ENCODE measurements at regions not wholly inside any gene's neighbourhood (a gene's known extent, or its start where the extent isn't known, plus 50 kb on each side); places are given as distances from the start of the nearest gene placed in this dataset.

GRCh38 chr5:4294878-4295277, 699.2 kb downstream of the IRX1 start:
- H3K27ac ChIP-seq: no peak overlapping the region
- H3K9me3 ChIP-seq: no peaks in the 10 kb centered on the region
- WGBS, 2 donors: 52 to 69% methylated on average over 9 of the region's 9 CpGs
- no peaks in the 10 kb centered on the region for H3K4me1 ChIP-seq
- no peak for DNase-seq
- no peak overlapping the region for H3K4me3 ChIP-seq
- no peak for TF ChIP-seq CTCF (IDR thresholded peaks at IDR 0.05)
- no peaks in the 10 kb centered on the region for H3K36me3 ChIP-seq
- H3K27me3 ChIP-seq: peaks cover 0 to 3% (median 0%) of the 10 kb centered on the region in 4 donors
- no peak for ATAC-seq
- intact Hi-C loops (cut with DNase I): no loop called here
- FAIRE-seq: no peak

- H3K36me3 ChIP-seq: no peaks in the 10 kb centered on the region
- H3K27ac ChIP-seq: no peak overlapping the region
- no peak overlapping the region for H3K4me3 ChIP-seq
- ATAC-seq: no peak
- no peaks in the 10 kb centered on the region for H3K4me1 ChIP-seq
- intact Hi-C loops (cut with DNase I): no loop called here
- DNase-seq: no peak
- no peak for FAIRE-seq
- H3K9me3 ChIP-seq: no peaks in the 10 kb centered on the region
- no peaks in the 10 kb centered on the region for H3K27me3 ChIP-seq
- no peak for TF ChIP-seq CTCF (IDR thresholded peaks at IDR 0.05)
- whole genome bisulfite sequencing, 2 donors: 20% methylated on average over 13 of the region's 13 CpGs
These were observed 700.2 kb downstream of the IRX1 start for GRCh38 chr5:4295663-4296339.

GRCh38 chr5:4306057-4306456, 710.4 kb downstream of the IRX1 start:
- no peaks in the 10 kb centered on the region for H3K27me3 ChIP-seq
- H3K27ac ChIP-seq: no peak overlapping the region
- ATAC-seq: no peak
- DNase-seq: no peak
- intact Hi-C loops (cut with DNase I): no loop called here
- TF ChIP-seq CTCF (IDR thresholded peaks at IDR 0.05): no peak
- WGBS, 2 donors: 61 to 70% methylated on average over 4 of the region's 4 CpGs
- H3K36me3 ChIP-seq: no peaks in the 10 kb centered on the region
- FAIRE-seq: no peak
- H3K9me3 ChIP-seq: no peaks in the 10 kb centered on the region
- H3K4me3 ChIP-seq: no peak overlapping the region
- no peaks in the 10 kb centered on the region for H3K4me1 ChIP-seq

DNA sequence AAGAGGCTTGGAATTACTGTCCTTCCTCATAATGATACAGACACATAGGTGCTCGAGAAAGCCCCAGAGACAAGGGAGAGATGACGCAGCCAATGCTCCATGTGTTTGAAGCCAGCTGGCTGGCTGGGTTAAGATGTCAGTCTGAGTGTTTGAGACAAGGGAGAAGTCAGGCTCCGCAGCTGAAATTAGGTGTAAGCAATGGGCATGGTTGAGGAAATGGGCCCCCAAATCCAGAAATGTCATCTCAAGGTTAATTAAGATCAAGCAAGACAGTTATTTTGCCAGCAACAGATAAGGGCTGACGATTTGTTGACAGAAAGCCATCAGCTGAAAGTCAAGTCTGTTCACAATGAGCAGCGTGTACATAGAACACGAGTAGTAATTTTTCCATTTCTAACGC, 713.4 kb downstream of the IRX1 start:
- Histone ChIP-seq H3K9me3 (no peaks in the 10 kb centered on the region), H3K27me3 (no peaks in the 10 kb centered on the region), H3K4me1 (no peaks in the 10 kb centered on the region), H3K4me3 (no peak overlapping the region), H3K36me3 (no peaks in the 10 kb centered on the region), H3K27ac (no peak overlapping the region)
- no peak for TF ChIP-seq CTCF (IDR thresholded peaks at IDR 0.05)
- no peak for ATAC-seq
- DNase-seq: no peak
- intact Hi-C loops (cut with DNase I): no loop called here
- 22 to 47% methylated on average over 7 of the region's 7 CpGs for WGBS, 2 donors
- no peak for FAIRE-seq

GRCh38 chr5:4313138-4313537, 717.5 kb downstream of the IRX1 start:
- ATAC-seq: no peak
- H3K36me3 ChIP-seq: no peaks in the 10 kb centered on the region
- no peaks in the 10 kb centered on the region for H3K4me1 ChIP-seq
- TF ChIP-seq CTCF (IDR thresholded peaks at IDR 0.05): no peak
- no peak overlapping the region for H3K27ac ChIP-seq
- intact Hi-C loops (cut with DNase I): no loop called here
- H3K9me3 ChIP-seq: no peaks in the 10 kb centered on the region
- no peak for FAIRE-seq
- no peaks in the 10 kb centered on the region for H3K27me3 ChIP-seq
- DNase-seq: no peak
- H3K4me3 ChIP-seq: no peak overlapping the region
- WGBS, 2 donors: 42 to 45% methylated on average over 5 of the region's 5 CpGs

All from pancreas (tissue), 10 donors.